ENCODE measurements at regions not wholly inside any gene's neighbourhood (a gene's known extent, or its start where the extent isn't known, plus 50 kb on each side); places are given as distances from the start of the nearest gene placed in this dataset.
"Not testable (repeated sequence)": the region's sequence is repeated elsewhere in the genome, so short reads cannot be mapped to it uniquely, and the experiment has no call there.

GRCh38 chr4:100340512-100341485, 150.5 kb upstream of the DDIT4L start:
- FAIRE-seq: no peak

- no peak for FAIRE-seq
Measured at GRCh38 chr4:100339870-100340269, 149.6 kb upstream of the DDIT4L start.

- FAIRE-seq: not testable (repeated sequence)
Measured at GRCh38 chr4:100333491-100333890, 143.2 kb upstream of the DDIT4L start.

GRCh38 chr4:100317032-100317864, 127.0 kb upstream of the DDIT4L start:
- no peak for FAIRE-seq

- no peak for FAIRE-seq
Measured at GRCh38 chr4:100314057-100314456, 123.8 kb upstream of the DDIT4L start.

GRCh38 chr4:100312615-100313350, 122.5 kb upstream of the DDIT4L start:
- peak; percentile 99 for FAIRE-seq

GRCh38 chr4:100311181-100311580, 120.9 kb upstream of the DDIT4L start:
- FAIRE-seq: no peak

GRCh38 chr4:100306018-100306417, 115.8 kb upstream of the DDIT4L start:
- no peak for FAIRE-seq

- no peak for FAIRE-seq
Measured at GRCh38 chr4:100302061-100303026, 112.1 kb upstream of the DDIT4L start.

- peak; percentile 76 for FAIRE-seq
Measured at GRCh38 chr4:100299046-100299840, 109.0 kb upstream of the DDIT4L start.

GRCh38 chr4:100295792-100296191, 105.5 kb upstream of the DDIT4L start:
- FAIRE-seq: no peak

- no peak for FAIRE-seq
Measured at GRCh38 chr4:100294356-100294755, 104.1 kb upstream of the DDIT4L start.

GRCh38 chr4:100290585-100290984, 100.3 kb upstream of the DDIT4L start:
- FAIRE-seq: no peak

- no peak for FAIRE-seq
Measured at GRCh38 chr4:100289946-100290345, 99.7 kb upstream of the DDIT4L start.

GRCh38 chr4:100289530-100289888, 99.2 kb upstream of the DDIT4L start:
- no peak for FAIRE-seq

- no peak for FAIRE-seq
Measured at GRCh38 chr4:100288811-100289529, 98.7 kb upstream of the DDIT4L start.

- no peak for FAIRE-seq
Measured at GRCh38 chr4:100288161-100288560, 97.9 kb upstream of the DDIT4L start.

GRCh38 chr4:100287534-100287933, 97.3 kb upstream of the DDIT4L start:
- FAIRE-seq: no peak

- FAIRE-seq: no peak
Measured at GRCh38 chr4:100286636-100287035, 96.4 kb upstream of the DDIT4L start.

- no peak for FAIRE-seq
Measured at GRCh38 chr4:100285121-100285520, 94.9 kb upstream of the DDIT4L start.

Measured in endometrium (tissue), 2 donors.